ENCODE measurements at regions not wholly inside any gene's neighbourhood (a gene's known extent, or its start where the extent isn't known, plus 50 kb on each side); places are given as distances from the start of the nearest gene placed in this dataset.

DNA sequence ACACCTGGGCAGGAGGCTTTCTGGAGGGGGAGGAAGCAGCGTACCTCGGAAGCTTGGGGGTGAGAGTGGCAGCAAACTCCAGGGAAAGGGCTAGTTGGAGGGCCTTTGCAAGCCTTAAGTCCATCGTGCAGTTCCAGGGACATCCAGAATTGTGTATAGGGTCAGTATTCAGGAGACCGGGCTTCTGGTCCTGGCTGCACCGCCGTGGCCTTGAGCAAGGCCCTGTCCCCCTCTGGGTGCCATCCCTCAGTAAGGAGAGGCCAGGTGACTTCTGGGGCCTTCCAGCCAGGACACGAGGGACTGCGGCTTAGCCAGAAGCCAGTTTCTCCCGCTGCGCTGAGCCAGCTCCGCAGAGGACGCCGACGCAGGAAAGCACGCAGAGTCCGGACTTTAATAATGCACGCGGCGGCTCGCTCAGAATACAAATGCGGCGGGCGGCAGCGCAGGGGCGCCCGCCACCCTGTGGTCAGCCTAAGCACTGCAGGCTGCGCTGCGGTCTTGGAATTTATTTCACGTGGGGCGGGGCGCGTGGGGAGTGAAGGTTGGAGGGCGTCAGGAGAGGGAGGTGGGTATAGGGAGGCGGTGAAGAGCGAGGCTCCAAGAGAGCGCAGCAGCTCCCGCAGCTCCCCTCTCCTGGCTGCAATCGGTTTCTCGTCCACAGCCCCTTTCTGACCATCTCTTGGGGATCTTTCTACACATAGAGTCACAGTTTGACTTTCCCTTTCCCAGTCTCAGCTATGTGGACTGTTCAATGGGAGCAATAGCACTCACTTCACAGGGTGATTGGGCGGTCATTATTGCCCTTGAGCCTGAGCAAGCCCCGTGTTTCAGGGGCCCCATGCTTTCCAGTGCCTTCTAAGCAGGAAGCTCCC lies 94.1 kb upstream of the GPR50 start:
- Histone ChIP-seq H3K79me2 (ENCODE audit: insufficient read depth, low read length) (no peaks in the 10 kb centered on the region), H3K4me1 (ENCODE audit: insufficient read depth, low read length) (peaks cover 4% of the 10 kb centered on the region), H3K4me3 (ENCODE audit: insufficient read depth, low read length) (peak overlapping the region; percentile 51), H3K4me2 (ENCODE audit: insufficient read depth, low read length) (peak overlapping the region; percentile 84), H4K20me1 (ENCODE audit: insufficient read depth, low read length) (no peaks in the 10 kb centered on the region), H3K27ac (ENCODE audit: low read depth, low read length) (no peak overlapping the region), H3K27me3 (ENCODE audit: insufficient read depth, low read length) (no peaks in the 10 kb centered on the region), H3K9me3 (ENCODE audit: low read depth, low read length) (no peaks in the 10 kb centered on the region), H3K36me3 (ENCODE audit: insufficient read depth, low read length) (no peaks in the 10 kb centered on the region), H2AFZ (ENCODE audit: low read length) (peak overlapping the region; percentile 90)
- DNase-seq (ENCODE audit: insufficient read length, low spot score, missing footprints), result peak; percentile 91
- TF ChIP-seq, protein P1, sequence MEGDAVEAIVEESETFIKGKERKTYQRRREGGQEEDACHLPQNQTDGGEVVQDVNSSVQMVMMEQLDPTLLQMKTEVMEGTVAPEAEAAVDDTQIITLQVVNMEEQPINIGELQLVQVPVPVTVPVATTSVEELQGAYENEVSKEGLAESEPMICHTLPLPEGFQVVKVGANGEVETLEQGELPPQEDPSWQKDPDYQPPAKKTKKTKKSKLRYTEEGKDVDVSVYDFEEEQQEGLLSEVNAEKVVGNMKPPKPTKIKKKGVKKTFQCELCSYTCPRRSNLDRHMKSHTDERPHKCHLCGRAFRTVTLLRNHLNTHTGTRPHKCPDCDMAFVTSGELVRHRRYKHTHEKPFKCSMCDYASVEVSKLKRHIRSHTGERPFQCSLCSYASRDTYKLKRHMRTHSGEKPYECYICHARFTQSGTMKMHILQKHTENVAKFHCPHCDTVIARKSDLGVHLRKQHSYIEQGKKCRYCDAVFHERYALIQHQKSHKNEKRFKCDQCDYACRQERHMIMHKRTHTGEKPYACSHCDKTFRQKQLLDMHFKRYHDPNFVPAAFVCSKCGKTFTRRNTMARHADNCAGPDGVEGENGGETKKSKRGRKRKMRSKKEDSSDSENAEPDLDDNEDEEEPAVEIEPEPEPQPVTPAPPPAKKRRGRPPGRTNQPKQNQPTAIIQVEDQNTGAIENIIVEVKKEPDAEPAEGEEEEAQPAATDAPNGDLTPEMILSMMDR (IDR thresholded peaks at IDR 0.05; ENCODE audit: extremely low read depth, low read depth, low read length), result peak; percentile 75

DNA sequence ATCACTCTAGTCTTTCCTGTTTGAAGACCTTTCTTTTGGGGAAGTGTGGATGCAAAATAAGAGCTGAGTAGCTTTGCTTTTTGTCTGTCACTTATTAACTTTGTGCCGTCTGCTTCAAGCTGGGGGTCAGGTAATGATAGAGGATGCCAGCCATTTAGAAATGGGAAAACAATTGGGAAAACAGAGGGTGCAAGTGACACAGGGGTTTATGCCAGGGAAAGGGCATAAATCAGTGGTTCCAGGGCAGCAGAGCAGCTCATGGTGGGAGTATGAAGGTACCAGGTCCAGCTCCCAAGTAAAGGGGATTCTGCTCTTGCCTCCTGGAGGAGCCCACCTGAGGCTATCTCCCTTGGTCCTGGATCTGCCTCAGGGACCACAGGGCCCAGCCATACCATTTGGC lies 91.9 kb upstream of the GPR50 start:
- no peak overlapping the region for H3K27ac ChIP-seq (ENCODE audit: low read depth, low read length)
- no peaks in the 10 kb centered on the region for H3K27me3 ChIP-seq (ENCODE audit: insufficient read depth, low read length)
- H3K79me2 ChIP-seq (ENCODE audit: insufficient read depth, low read length), result no peaks in the 10 kb centered on the region
- no peak overlapping the region for H3K4me3 ChIP-seq (ENCODE audit: insufficient read depth, low read length)
- no peak overlapping the region for H3K4me2 ChIP-seq (ENCODE audit: insufficient read depth, low read length)
- H3K9me3 ChIP-seq (ENCODE audit: low read depth, low read length), result no peaks in the 10 kb centered on the region
- TF ChIP-seq, protein P1 (IDR thresholded peaks at IDR 0.05; ENCODE audit: extremely low read depth, low read depth, low read length), result no peak
- no peaks in the 10 kb centered on the region for H4K20me1 ChIP-seq (ENCODE audit: insufficient read depth, low read length)
- DNase-seq (ENCODE audit: insufficient read length, low spot score, missing footprints), result no peak
- H3K36me3 ChIP-seq (ENCODE audit: insufficient read depth, low read length), result no peaks in the 10 kb centered on the region
- H3K4me1 ChIP-seq (ENCODE audit: insufficient read depth, low read length), result peaks cover 4% of the 10 kb centered on the region
- no peak overlapping the region for H2AFZ ChIP-seq (ENCODE audit: low read length)

DNA sequence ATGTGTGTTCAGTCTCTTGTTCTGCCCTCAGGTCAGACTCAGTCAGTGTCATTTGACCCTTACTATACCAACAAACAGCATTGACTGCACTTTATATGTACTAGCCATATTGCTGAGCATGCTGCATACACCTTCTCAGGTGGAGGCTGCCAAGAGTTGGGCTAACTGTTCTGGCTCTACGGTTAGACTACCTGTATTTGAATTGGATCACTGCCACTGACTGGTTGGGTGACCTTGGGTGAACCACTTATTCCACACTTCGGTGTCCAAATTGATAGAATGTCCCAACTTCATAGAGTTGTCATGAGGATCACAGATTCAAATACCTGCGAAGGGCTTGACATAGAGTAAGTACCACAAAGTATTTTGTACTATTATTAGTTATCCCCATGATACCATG lies 91.2 kb upstream of the GPR50 start:
- Histone ChIP-seq H3K79me2 (ENCODE audit: insufficient read depth, low read length) (no peaks in the 10 kb centered on the region), H2AFZ (ENCODE audit: low read length) (no peak overlapping the region), H4K20me1 (ENCODE audit: insufficient read depth, low read length) (no peaks in the 10 kb centered on the region), H3K9me3 (ENCODE audit: low read depth, low read length) (no peaks in the 10 kb centered on the region), H3K27ac (ENCODE audit: low read depth, low read length) (no peak overlapping the region), H3K4me1 (ENCODE audit: insufficient read depth, low read length) (peaks cover 4% of the 10 kb centered on the region), H3K4me2 (ENCODE audit: insufficient read depth, low read length) (no peak overlapping the region), H3K36me3 (ENCODE audit: insufficient read depth, low read length) (no peaks in the 10 kb centered on the region), H3K4me3 (ENCODE audit: insufficient read depth, low read length) (no peak overlapping the region), H3K27me3 (ENCODE audit: insufficient read depth, low read length) (no peaks in the 10 kb centered on the region)
- TF ChIP-seq, protein P1 (IDR thresholded peaks at IDR 0.05; ENCODE audit: extremely low read depth, low read depth, low read length), result no peak
- no peak for DNase-seq (ENCODE audit: insufficient read length, low spot score, missing footprints)

DNA sequence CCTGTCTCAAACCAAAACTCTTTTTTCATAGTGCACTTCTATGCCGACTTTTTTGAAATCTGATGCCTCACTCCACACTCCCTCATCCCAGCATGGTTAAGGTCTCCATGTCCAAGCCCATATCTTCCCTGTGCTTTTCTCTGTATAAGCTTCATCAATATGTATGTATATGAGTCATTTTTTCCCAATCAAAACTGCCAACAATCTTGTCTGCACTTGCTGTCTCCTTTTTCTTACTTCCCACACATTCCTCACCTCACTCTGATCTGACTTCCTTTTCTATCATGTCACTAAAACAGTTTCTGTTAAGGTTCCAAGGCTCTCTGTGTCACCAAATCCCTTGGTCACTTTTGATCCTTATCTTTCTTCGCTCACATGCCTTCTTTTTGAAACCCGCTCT lies 88.2 kb upstream of the GPR50 start:
- H3K4me2 ChIP-seq (ENCODE audit: insufficient read depth, low read length), result no peak overlapping the region
- no peaks in the 10 kb centered on the region for H3K9me3 ChIP-seq (ENCODE audit: low read depth, low read length)
- no peaks in the 10 kb centered on the region for H3K4me1 ChIP-seq (ENCODE audit: insufficient read depth, low read length)
- H3K79me2 ChIP-seq (ENCODE audit: insufficient read depth, low read length), result no peaks in the 10 kb centered on the region
- H3K27me3 ChIP-seq (ENCODE audit: insufficient read depth, low read length), result no peaks in the 10 kb centered on the region
- H3K36me3 ChIP-seq (ENCODE audit: insufficient read depth, low read length), result no peaks in the 10 kb centered on the region
- no peak overlapping the region for H3K27ac ChIP-seq (ENCODE audit: low read depth, low read length)
- no peak overlapping the region for H3K4me3 ChIP-seq (ENCODE audit: insufficient read depth, low read length)
- no peaks in the 10 kb centered on the region for H4K20me1 ChIP-seq (ENCODE audit: insufficient read depth, low read length)
- no peak overlapping the region for H2AFZ ChIP-seq (ENCODE audit: low read length)
- DNase-seq (ENCODE audit: insufficient read length, low spot score, missing footprints), result no peak
- TF ChIP-seq, protein P1 (IDR thresholded peaks at IDR 0.05; ENCODE audit: extremely low read depth, low read depth, low read length), result no peak

Data from osteoblast (primary cell).